Forelimb muscle (tissue), 1 donor: ENCODE measurements at regions not wholly inside any gene's neighbourhood (a gene's known extent, or its start where the extent isn't known, plus 50 kb on each side); places are given as distances from the start of the nearest gene placed in this dataset.

Source experiments
- DNase-seq: peaks from one replicate; pipeline ENCODE4 v3.0.0-alpha.2; 2013; ENCODE audit warnings: low read depth

DNA sequence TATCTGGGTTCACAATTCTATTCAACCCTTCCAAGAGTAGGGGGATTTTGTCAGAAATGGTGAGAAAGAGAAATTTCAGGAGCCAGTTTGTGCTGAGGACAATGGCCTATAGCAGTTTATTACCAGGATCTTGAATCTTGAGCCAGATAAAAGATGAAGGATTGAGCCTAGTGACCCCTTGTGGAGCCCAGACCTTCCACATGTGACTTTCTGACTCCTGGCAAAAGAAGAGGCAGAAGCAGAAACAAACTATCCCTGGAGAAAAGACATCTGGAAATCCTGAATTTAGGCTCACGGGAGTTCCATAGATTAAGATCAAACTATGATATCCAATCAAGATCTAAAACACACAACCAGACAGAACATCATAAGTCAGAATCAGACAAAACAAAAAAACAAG is 60.9 kb upstream of the CHRM2 start:
- no peak for DNase-seq

GRCh38 chr7:136803028-136803427 is 65.4 kb upstream of the CHRM2 start:
- no peak for DNase-seq

DNA sequence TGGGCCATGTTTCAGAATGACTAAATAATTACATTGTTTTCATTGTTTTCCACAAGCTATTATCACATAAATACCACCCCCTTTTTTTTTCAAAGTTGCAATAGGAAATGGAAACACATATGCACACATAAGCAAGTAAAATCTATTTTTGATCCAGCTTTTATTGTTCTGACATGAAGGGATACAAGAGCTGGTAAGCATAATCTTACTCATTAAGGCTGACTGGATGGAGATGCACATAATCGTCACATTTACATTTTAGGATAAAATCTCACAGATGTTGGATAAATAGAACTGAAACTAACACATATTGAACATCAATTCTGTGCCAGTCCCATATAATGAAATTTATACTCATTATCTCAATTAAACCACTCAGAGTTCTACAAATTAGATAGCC is 84.5 kb upstream of the CHRM2 start:
- DNase-seq = no peak

DNA sequence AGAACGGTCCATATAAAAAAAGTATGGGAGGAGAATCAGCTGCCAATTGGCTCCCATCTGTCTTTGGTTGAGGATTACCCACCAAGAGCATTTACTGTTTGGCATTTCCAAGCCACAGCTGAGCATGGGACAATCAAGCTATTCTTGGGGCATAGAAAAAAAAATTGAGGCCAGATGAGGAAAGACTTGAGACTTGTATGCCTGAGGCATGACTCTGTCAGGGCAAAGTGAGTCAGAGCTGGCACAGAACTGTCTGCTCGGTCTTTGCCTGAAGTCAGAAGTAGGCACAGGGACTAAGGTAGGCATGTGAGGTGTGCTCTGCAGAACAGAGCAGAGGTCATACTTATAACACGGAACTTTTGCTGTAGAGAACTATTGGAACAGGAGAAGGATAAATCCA is 126.5 kb upstream of the CHRM2 start:
- no peak for DNase-seq

DNA sequence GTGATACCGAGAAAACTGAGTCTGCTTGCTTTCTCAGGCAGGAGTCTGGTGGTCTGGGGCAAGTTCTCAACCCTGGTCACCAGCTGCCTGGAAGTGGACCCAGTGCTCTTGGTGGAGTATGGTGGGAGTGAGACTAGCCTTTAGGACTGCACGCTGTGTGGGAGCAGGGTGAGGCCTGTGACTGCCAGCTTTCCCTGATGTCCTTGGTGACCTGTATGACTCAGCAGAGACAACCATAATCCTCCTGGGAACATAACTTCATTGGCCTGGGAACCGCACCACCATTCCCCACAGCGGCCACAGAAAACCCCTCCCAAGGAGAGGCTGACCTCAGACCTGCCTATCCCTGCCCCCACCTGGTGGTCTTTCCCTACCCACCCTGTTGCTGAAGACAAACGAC is 139.5 kb upstream of the CHRM2 start:
- no peak for DNase-seq

DNA sequence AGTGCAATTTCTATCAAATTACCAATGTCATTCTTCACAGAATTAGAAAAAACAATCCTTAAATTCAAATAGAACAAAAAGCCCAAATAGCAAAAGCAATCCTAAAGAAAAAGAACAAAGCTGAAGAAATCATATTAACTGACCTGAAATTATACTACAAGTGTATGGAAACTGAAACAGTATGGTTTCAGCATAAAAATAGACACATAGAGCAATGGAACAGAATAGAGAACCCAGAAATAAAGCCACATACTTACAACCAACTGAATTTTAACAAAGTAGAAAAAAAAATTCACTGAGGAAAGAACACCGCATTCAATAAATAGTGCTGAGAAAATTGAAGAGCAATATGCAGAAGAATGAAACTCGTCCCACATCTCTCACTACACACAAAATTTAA is 142.0 kb upstream of the CHRM2 start:
- DNase-seq = no peak

- no peak for DNase-seq
These were observed 150.4 kb upstream of the CHRM2 start for GRCh38 chr7:136717910-136718557.

DNA sequence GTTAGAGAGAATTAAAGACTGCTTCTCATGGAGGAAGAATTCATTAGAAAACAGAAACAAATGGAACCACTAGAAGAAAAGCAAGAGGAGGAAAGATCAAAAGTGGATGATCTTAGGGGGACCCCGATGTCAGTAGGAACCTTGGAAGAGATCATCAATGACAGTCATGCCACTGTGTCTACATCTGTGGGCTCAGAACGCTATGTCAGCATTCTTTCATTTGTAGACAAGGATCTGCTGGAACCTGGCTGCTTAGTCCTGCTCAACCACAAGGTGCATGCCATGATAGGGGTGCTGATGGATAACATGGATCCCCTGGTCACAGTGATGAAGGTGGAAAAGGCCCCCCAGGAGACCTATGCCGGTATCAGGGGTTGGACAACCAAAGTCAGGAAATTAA is 154.4 kb upstream of the CHRM2 start:
- no peak for DNase-seq

DNA sequence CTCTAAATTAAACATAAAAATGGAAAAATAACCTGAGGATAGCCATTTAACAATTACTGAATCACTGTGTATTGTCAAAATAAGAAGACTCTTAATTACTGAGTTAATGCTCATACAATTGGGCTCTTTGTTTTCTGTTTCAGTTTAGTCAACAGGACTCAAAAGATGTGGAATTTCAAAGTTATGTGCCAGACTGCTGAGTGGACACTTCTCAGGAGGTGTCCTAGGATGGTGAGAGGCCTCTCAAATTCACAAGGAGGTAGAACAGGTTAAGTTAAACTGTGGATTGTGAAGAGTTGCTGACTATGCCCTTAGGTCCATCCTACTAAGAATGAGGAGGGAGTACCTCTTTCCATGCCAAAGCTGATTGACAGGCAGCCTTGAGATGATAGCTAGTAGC is 157.7 kb upstream of the CHRM2 start:
- DNase-seq = no peak

- no peak for DNase-seq
These were observed 158.6 kb upstream of the CHRM2 start for GRCh38 chr7:136709876-136710275.

DNA sequence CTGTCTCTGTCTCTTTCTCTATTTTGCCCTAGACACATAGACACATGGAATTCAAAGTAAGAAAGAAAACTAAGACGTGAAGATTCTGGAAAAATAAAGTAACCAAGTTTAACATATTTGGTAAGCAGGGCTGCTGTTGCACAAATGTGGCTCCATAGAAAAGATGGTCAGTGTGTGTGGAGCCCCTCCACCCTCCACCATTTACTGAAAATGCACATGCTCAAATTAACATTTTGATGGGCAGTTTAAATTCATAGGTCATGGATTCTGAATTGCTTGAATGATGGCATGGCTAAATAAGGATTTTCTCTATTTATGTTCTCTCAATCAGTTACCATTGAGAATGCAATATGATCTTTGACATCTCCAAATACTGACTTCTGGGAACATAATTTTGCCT is 165.5 kb upstream of the CHRM2 start:
- no peak for DNase-seq

DNA sequence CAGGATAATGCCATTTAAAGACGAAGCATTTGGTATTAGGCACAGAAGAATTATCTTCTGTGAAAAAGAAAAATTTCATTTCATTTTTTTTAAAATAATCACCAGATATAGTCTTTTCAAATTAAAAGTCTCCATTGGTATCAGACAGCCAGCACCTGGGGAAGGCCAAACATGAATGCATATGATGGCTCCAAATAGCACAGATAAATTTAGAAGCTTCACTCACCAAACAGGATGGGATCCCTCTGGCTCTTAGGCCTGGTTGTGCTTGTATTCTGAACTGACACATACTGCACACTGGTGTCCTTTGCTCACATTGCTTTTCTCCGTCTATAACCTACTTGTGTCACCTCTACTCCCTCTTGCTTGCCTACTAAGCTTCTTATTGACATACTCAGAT is 169.5 kb upstream of the CHRM2 start:
- DNase-seq = no peak

DNA sequence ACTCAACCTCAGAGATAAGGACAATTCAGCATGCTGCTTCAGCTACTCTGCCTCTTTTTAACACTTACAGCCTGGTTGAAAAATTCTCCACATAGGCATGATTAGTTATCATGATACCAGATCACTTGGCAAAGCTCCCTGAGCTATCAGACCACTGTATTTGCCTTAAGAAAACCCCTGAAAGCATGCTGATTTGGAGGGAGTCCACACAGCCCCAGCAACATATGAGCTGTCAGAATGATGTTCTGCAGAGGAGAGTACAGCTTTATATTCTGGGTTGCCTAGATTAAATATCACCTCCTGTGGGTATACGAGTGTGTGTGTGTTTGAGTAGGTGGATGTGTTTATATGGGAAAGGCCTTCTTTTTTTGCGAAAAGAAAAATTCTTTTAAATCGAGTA is 170.2 kb upstream of the CHRM2 start:
- DNase-seq = no peak

- DNase-seq = no peak
These were observed 171.2 kb upstream of the CHRM2 start for GRCh38 chr7:136697271-136697670.

- no peak for DNase-seq
These were observed 175.0 kb upstream of the CHRM2 start for GRCh38 chr7:136693166-136694119.

DNA sequence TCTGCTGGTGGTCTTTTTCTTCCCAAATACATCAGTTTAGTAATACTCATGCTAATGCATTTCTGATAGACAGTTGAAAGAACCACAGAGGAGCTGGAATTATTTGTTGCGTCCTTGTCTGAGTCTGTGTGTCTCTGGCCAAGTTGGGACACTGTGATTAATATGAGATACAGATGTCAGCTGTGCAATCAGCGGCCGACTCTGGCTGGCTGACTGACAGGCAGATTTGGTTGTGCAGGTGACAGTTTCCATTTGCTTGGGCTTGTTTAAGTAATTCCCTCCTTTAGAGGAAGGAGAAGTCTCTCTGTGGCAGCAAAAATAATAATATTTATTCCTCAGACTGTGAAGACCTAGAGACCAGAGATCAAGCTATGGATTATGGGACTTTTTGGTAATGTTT is 176.2 kb upstream of the CHRM2 start:
- no peak for DNase-seq

DNA sequence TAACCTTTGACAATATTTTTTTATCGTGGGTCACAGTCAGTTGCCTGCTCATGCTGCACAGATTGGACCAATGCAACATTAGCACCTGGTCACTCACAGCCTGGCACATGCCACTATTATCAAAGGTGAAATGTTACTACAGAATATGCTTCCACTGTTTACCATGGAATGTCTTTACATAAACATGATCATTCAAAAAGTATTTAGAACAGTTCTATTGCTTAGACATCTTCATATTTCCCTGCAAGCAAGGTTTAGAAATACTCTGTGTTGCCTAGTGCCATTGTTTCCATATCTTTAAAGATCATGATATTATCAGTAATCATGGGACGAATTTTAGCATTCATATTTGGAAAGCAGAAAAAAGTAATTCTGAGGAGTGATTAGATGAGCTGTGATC is 179.9 kb upstream of the CHRM2 start:
- no peak for DNase-seq

DNA sequence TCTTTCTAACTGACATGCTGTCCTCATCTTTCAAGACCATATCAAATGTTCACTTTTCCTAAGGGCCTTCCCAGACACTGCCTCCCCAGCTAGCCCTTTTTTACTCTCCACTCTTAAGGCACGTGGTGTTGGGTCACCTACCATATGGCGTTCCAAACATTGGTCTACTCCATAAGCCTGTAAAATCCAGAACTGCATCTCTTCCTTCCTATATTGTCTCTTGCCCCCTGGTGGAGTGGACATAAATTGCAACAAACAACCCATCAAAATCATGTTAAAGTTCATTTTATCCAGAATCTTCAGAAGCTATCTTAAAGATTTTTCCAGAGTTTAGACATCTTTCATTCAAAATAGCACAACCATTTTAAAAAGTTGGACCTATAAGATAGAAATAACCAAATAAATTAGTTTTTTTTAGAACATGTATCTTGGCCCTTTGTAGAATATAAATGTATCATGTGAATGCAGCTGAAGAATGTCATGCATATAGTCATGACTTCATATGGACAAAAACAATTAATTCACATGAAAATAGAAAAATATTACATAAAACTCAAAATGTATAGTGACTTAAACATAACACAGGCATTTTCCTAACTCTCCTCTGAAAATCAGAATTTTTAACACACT is 180.6 kb upstream of the CHRM2 start:
- no peak for DNase-seq

DNA sequence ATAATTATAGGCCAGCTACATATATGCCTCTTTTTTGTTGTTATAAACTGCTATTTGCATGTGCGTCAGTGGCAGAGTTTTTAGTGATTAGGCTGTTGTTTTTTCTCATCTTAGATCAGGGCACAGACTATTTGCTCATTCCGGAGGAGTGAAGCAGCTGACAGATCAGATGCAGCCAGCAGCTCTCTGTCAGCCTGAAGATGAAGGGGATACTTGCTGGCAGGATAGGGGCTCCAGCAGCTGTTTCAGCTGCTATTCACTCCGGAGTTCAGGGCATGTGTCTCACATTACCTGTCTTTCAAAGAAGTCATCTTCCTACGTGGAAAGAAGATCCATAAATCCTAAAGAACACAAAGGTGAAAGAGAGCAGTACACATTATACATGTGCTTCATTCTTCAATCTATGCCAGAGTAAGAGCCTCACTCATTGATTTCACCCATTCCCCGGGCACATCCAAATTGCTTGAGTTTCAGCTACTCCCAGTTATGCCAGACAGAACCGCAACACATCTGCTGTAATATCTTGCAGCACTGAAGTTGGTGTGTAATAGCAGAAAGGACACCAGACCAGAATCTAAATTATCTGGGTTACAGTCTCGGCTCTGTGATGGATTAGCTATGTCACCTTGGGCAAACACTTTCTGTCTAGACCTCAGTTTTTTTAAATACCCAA is 182.8 kb upstream of the CHRM2 start:
- no peak for DNase-seq

- DNase-seq = no peak
These were observed 190.7 kb upstream of the CHRM2 start for GRCh38 chr7:136677471-136678365.

GRCh38 chr7:136667584-136667983 is 200.9 kb upstream of the CHRM2 start:
- no peak for DNase-seq
